Colonic mucosa (tissue), 4 donors: ENCODE measurements at regions not wholly inside any gene's neighbourhood (a gene's known extent, or its start where the extent isn't known, plus 50 kb on each side); places are given as distances from the start of the nearest gene placed in this dataset.
"Not testable (repeated sequence)": the region's sequence is repeated elsewhere in the genome, so short reads cannot be mapped to it uniquely, and the experiment has no call there.

Experiments used
- DNase-seq: peaks from one replicate; pipeline ENCODE4 v3.0.0-alpha.2; 2020
- H3K27ac ChIP-seq: fragments of 200-600 bp; one replicate; pipeline ENCODE4 v1.8.0; 2021
- H3K27me3 ChIP-seq: fragments of 200-600 bp; one replicate; pipeline ENCODE4 v1.8.0; 2021
- H3K36me3 ChIP-seq: fragments of 200-600 bp; one replicate; pipeline ENCODE4 v1.8.0; 2021
- H3K4me1 ChIP-seq: fragments of 200-600 bp; one replicate; pipeline ENCODE4 v1.8.0; 2021; ENCODE audit warnings: mild to moderate bottlenecking
- H3K4me3 ChIP-seq: fragments of 200-600 bp; one replicate; pipeline ENCODE4 v1.8.0; 2021
- H3K9ac ChIP-seq, 2 donors: one replicate each; pipeline ENCODE4 v1.7.0; 2013; ENCODE audit warnings: control low read depth in 2 of 2, low read depth in 2 of 2, low read length in 2 of 2
- H3K9me3 ChIP-seq: fragments of 200-600 bp; one replicate; pipeline ENCODE4 v1.8.0; 2021
- intact Hi-C: fragments of 100-400 bp; cut with DNase I; formaldehyde crosslinking; loops from one replicate; pipeline ENCODE4 v1.14.1; 2022
- TF ChIP-seq, protein P1 (sequence below): fragments of 200-600 bp; IDR thresholded peaks from one replicate; pipeline ENCODE4 v1.8.0; 2022; ENCODE audit warnings: antibody characterized with exemption, mild to moderate bottlenecking
- donor health status: healthy.
- donor health status: DM: no; HTN: no; CAD: no.
- donor health status: DM: no; HTN: no; CAD: no.

DNA sequence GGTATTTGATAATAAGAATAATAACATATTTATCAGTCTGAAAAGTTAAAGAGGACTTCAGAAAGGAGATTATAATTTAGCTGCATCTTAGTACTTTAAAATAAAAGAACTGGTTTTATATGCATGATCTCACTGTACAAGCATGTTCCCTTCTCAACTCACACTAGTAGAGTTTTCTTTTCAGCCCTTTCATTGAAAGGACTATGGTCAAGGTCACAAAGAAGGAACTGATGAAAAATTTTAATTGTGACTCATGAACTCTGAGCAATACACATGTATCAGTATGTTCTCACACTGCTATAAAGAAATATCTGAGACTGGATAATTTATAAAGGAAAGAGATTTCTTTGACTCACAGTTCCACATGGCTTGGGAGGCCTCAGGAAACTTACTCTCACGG, 73.7 kb upstream of the NDST4 start:
- no peak overlapping the region for H3K27ac ChIP-seq
- no peak overlapping the region for H3K4me3 ChIP-seq
- H3K27me3 ChIP-seq: no peaks in the 10 kb centered on the region
- TF ChIP-seq, protein P1, sequence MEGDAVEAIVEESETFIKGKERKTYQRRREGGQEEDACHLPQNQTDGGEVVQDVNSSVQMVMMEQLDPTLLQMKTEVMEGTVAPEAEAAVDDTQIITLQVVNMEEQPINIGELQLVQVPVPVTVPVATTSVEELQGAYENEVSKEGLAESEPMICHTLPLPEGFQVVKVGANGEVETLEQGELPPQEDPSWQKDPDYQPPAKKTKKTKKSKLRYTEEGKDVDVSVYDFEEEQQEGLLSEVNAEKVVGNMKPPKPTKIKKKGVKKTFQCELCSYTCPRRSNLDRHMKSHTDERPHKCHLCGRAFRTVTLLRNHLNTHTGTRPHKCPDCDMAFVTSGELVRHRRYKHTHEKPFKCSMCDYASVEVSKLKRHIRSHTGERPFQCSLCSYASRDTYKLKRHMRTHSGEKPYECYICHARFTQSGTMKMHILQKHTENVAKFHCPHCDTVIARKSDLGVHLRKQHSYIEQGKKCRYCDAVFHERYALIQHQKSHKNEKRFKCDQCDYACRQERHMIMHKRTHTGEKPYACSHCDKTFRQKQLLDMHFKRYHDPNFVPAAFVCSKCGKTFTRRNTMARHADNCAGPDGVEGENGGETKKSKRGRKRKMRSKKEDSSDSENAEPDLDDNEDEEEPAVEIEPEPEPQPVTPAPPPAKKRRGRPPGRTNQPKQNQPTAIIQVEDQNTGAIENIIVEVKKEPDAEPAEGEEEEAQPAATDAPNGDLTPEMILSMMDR: no peak
- no peak for DNase-seq
- intact Hi-C loops: no loop called here
- H3K36me3 ChIP-seq: no peaks in the 10 kb centered on the region
- no peaks in the 10 kb centered on the region for H3K9me3 ChIP-seq
- no peaks in the 10 kb centered on the region for H3K4me1 ChIP-seq
- no peak overlapping the region for H3K9ac ChIP-seq

DNA sequence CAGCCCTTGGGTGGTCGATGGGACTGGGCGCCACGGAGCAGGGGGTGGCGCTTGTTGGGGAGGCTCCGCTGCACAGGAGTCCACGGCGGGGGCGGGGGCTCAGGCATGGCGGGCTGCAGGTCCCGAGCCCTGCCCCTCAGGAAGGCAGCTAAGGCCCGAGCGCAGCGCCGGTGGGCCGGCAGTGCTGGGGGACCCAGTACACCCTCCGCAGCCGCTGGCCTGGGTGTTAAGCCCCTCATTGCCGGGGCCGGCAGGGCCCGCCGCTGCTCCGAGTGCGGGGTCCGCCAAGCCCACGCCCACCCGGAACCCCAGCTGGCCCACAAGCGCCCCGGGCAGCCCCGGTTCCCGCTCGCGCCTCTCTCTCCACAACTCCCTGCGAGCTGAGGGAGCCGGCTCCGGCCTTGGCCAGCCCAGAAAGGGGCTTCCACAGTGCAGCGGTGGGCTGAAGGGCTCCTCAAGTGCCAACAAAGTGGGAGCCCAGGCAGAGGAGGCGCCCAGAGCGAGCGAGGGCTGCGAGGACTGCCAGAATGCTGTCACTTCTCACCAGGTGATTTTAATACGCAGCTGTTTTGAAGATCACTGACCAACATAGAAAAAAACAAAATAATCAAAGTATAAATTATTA, 66.1 kb upstream of the NDST4 start:
- DNase-seq, H3K27me3 ChIP-seq, H3K4me3 ChIP-seq, H3K4me1 ChIP-seq, intact Hi-C loops, H3K36me3 ChIP-seq, H3K9ac ChIP-seq, H3K9me3 ChIP-seq, H3K27ac ChIP-seq: not testable (repeated sequence)

DNA sequence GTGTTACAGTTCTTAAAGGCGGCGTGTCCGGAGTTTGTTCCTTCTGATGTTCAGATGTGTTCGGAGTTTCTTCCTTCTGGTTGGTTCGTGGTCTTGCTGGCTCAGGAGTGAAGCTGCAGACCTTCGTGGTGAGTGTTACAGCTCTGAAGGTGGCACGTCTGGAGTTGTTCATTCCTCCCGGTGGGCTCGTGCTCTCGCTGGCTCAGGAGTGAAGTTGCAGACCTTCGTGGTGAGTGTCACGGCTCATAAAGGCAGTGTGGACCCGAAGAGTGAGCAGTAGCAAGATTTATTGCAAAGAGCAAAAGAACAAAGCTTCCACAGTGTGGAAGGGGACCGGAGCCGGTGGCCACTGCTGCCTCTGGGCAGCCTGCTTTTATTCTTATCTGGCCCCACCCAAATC, 65.3 kb upstream of the NDST4 start:
- H3K36me3 ChIP-seq, H3K4me1 ChIP-seq, H3K27me3 ChIP-seq, H3K27ac ChIP-seq, intact Hi-C loops, H3K4me3 ChIP-seq, DNase-seq, H3K9me3 ChIP-seq, H3K9ac ChIP-seq: not testable (repeated sequence)

DNA sequence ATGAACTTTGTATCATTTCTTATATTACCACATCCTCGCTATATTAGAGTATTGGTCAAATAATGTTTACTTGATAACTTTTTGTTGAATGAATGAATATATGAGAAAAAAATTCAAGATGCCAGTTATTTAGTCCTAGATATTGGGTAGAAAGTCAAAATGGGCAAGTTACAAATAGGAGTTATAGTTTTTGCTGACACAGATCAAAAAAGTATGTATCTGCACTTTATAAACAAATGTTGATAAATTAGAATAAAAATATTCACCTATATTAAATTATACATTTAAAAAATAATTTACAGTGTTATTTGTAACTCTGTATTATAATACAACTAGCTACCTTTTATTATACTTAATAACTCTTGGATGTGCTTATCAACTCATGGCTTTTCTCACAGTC, 57.8 kb upstream of the NDST4 start:
- Histone ChIP-seq H3K4me1 (no peaks in the 10 kb centered on the region), H3K4me3 (no peak overlapping the region), H3K36me3 (no peaks in the 10 kb centered on the region), H3K27me3 (no peaks in the 10 kb centered on the region), H3K27ac (no peak overlapping the region), H3K9ac (no peak overlapping the region), H3K9me3 (no peaks in the 10 kb centered on the region)
- no peak for DNase-seq
- TF ChIP-seq, protein P1: no peak
- intact Hi-C loops: no loop called here

DNA sequence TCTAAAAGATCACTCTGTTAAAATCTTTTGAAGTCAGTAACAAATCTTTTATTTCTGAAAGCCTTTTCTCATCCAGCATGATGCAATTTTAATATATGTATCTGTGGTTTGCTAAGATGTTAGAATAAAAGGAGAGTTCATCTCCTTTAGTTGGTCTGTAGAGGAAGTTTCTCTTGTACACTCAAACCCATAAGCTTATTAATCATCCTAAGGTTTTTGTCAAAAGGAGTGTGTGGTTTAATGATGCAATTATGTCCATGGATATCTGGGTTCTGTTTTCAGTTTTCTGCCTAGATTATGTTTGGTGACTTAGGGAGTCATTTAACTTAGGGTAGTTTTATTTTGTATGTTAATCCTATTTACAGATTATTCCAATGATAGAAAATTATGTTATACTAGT, 52.1 kb upstream of the NDST4 start:
- no peaks in the 10 kb centered on the region for H3K9me3 ChIP-seq
- H3K36me3 ChIP-seq: no peaks in the 10 kb centered on the region
- H3K4me3 ChIP-seq: no peak overlapping the region
- TF ChIP-seq, protein P1: no peak
- no peaks in the 10 kb centered on the region for H3K27me3 ChIP-seq
- no peak overlapping the region for H3K9ac ChIP-seq
- no peak for DNase-seq
- H3K27ac ChIP-seq: no peak overlapping the region
- intact Hi-C loops: no loop called here
- H3K4me1 ChIP-seq: no peaks in the 10 kb centered on the region
